ENCODE measurements at regions not wholly inside any gene's neighbourhood (a gene's known extent, or its start where the extent isn't known, plus 50 kb on each side); places are given as distances from the start of the nearest gene placed in this dataset.

DNA sequence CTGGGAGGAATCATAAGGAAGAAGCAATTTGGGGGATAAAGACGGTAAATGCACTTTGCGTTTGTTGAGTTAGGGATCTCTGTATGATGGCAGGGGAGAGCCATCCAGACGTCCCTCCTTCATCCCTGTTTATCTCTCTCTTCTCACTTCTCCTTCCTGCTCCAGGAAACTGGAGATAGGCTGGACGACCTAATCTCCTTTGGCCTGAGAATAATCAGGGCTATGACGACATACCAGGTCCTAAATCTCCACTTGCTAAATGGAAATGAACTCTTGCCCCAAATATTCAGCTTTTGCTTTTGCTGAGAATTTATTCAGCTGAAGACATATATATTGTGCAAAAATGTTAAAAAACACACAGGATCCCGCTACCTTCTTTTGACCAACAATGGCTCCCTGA, 182.9 kb upstream of the INHBA start (continued):
- TF ChIP-seq, protein P1, sequence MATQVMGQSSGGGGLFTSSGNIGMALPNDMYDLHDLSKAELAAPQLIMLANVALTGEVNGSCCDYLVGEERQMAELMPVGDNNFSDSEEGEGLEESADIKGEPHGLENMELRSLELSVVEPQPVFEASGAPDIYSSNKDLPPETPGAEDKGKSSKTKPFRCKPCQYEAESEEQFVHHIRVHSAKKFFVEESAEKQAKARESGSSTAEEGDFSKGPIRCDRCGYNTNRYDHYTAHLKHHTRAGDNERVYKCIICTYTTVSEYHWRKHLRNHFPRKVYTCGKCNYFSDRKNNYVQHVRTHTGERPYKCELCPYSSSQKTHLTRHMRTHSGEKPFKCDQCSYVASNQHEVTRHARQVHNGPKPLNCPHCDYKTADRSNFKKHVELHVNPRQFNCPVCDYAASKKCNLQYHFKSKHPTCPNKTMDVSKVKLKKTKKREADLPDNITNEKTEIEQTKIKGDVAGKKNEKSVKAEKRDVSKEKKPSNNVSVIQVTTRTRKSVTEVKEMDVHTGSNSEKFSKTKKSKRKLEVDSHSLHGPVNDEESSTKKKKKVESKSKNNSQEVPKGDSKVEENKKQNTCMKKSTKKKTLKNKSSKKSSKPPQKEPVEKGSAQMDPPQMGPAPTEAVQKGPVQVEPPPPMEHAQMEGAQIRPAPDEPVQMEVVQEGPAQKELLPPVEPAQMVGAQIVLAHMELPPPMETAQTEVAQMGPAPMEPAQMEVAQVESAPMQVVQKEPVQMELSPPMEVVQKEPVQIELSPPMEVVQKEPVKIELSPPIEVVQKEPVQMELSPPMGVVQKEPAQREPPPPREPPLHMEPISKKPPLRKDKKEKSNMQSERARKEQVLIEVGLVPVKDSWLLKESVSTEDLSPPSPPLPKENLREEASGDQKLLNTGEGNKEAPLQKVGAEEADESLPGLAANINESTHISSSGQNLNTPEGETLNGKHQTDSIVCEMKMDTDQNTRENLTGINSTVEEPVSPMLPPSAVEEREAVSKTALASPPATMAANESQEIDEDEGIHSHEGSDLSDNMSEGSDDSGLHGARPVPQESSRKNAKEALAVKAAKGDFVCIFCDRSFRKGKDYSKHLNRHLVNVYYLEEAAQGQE (IDR thresholded peaks at IDR 0.05) = no peak
- TF ChIP-seq HNF4A (conservative IDR thresholded peaks at IDR 0.05) (no peak), FOXA1 (IDR thresholded peaks at IDR 0.05) (no peak), RXRA (IDR thresholded peaks at IDR 0.05) (no peak), SP1 (IDR thresholded peaks at IDR 0.05) (no peak), FOXA2 (IDR thresholded peaks at IDR 0.05) (no peak), TAF1 (conservative IDR thresholded peaks at IDR 0.05) (no peak)

DNA sequence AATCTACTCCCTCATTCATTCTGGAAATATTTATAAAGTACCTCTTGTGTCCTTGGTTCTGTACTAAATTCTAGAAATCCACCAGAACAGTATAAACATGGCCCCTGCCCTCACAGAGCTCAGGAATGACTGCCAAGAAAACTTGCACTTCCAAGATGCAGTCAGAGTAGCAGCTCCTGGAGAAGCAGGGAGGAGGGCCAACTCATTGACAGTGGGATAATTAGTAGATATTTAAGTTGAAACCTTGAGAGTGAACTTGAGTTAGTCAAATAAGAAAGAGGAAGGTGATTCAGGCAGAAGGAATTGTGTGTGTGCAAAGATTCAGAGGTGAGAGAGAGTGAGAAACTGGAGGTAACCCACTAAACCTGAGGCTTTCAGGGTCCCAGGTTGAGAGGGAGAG, 182.2 kb upstream of the INHBA start:
- TF ChIP-seq JUND (IDR thresholded peaks at IDR 0.05) (no peak), FOXA1 (IDR thresholded peaks at IDR 0.05) (no peak), GABPA (IDR thresholded peaks at IDR 0.05 in 1 of 2, conservative IDR thresholded peaks at IDR 0.05 in 1 of 2) (no peak), RAD21 (IDR thresholded peaks at IDR 0.05) (no peak), YY1 (IDR thresholded peaks at IDR 0.05) (no peak), FOXA2 (IDR thresholded peaks at IDR 0.05) (no peak), HNF4G (IDR thresholded peaks at IDR 0.05) (no peak), HNF4A (conservative IDR thresholded peaks at IDR 0.05) (no peak), NR2F2 (IDR thresholded peaks at IDR 0.05) (no peak), EGR1 (IDR thresholded peaks at IDR 0.05; ENCODE audit: low read depth in 2 of 2) (no peak)
- TF ChIP-seq, protein P2, sequence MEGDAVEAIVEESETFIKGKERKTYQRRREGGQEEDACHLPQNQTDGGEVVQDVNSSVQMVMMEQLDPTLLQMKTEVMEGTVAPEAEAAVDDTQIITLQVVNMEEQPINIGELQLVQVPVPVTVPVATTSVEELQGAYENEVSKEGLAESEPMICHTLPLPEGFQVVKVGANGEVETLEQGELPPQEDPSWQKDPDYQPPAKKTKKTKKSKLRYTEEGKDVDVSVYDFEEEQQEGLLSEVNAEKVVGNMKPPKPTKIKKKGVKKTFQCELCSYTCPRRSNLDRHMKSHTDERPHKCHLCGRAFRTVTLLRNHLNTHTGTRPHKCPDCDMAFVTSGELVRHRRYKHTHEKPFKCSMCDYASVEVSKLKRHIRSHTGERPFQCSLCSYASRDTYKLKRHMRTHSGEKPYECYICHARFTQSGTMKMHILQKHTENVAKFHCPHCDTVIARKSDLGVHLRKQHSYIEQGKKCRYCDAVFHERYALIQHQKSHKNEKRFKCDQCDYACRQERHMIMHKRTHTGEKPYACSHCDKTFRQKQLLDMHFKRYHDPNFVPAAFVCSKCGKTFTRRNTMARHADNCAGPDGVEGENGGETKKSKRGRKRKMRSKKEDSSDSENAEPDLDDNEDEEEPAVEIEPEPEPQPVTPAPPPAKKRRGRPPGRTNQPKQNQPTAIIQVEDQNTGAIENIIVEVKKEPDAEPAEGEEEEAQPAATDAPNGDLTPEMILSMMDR (IDR thresholded peaks at IDR 0.05; ENCODE audit: low read depth, low read length, missing input control) = no peak
- TF ChIP-seq, protein P1 (IDR thresholded peaks at IDR 0.05) = no peak
- TF ChIP-seq, protein P3, sequence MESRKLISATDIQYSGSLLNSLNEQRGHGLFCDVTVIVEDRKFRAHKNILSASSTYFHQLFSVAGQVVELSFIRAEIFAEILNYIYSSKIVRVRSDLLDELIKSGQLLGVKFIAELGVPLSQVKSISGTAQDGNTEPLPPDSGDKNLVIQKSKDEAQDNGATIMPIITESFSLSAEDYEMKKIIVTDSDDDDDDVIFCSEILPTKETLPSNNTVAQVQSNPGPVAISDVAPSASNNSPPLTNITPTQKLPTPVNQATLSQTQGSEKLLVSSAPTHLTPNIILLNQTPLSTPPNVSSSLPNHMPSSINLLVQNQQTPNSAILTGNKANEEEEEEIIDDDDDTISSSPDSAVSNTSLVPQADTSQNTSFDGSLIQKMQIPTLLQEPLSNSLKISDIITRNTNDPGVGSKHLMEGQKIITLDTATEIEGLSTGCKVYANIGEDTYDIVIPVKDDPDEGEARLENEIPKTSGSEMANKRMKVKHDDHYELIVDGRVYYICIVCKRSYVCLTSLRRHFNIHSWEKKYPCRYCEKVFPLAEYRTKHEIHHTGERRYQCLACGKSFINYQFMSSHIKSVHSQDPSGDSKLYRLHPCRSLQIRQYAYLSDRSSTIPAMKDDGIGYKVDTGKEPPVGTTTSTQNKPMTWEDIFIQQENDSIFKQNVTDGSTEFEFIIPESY (IDR thresholded peaks at IDR 0.05) = no peak
- TF ChIP-seq, protein P4, sequence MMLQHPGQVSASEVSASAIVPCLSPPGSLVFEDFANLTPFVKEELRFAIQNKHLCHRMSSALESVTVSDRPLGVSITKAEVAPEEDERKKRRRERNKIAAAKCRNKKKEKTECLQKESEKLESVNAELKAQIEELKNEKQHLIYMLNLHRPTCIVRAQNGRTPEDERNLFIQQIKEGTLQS (IDR thresholded peaks at IDR 0.05) = no peak
- no peak for DNase-seq (ENCODE audit: low spot score)
- no peaks in the 10 kb centered on the region for H3K27me3 ChIP-seq (ENCODE audit: control insufficient read depth in 4 of 4, insufficient read depth in 4 of 4, low read length in 3 of 4)
- no peaks in the 10 kb centered on the region for H3K9me3 ChIP-seq (ENCODE audit: control insufficient read depth in 4 of 4, low read length in 3 of 4)
- no peak overlapping the region for H3K27ac ChIP-seq (ENCODE audit: low read depth in 1 of 2, low read length in 2 of 2)
- H3K4me3 ChIP-seq (ENCODE audit: low read depth in 1 of 3, low read length in 3 of 3) = no peak overlapping the region
- no peaks in the 10 kb centered on the region for H3K4me1 ChIP-seq (ENCODE audit: control insufficient read depth in 4 of 4, insufficient read depth in 4 of 4, low read length in 3 of 4)
- H3K36me3 ChIP-seq (ENCODE audit: control insufficient read depth in 4 of 4, insufficient read depth in 3 of 4, low read depth in 1 of 4, low read length in 3 of 4) = no peaks in the 10 kb centered on the region
- H3K9ac ChIP-seq (ENCODE audit: low read depth in 1 of 2, low read length in 2 of 2) = no peak overlapping the region
